Heart right ventricle (tissue), 16 donors: ENCODE measurements at regions not wholly inside any gene's neighbourhood (a gene's known extent, or its start where the extent isn't known, plus 50 kb on each side); places are given as distances from the start of the nearest gene placed in this dataset.
A peak's percentile ranks its signal among the peaks of the same experiment; 100 is the strongest.
"Not testable (repeated sequence)": the region's sequence is repeated elsewhere in the genome, so short reads cannot be mapped to it uniquely, and the experiment has no call there.

Experiments
- ATAC-seq, 8 donors: fragments of 200-7000 bp; cut with Tn5 transposase; one replicate each; pipeline ENCODE4 v1.9.1; 2020; ENCODE audit warnings: mild to moderate bottlenecking in 8 of 8, moderate library complexity in 8 of 8, moderate number of reproducible peaks in 1 of 8
- DNase-seq, 2 donors: peaks; one replicate each; pipeline ENCODE4 v3.0.0-alpha.2; 2020
- H3K27ac ChIP-seq, 10 donors: fragments of 200-600 bp; sonication (generic) in 2 of 10; one replicate each; pipeline versions ENCODE4 v1.5.0 to v1.8.0; 2020 to 2022; ENCODE audit warnings: mild to moderate bottlenecking in 3 of 10
- H3K27me3 ChIP-seq, 7 donors: fragments of 200-600 bp; one replicate each; pipeline ENCODE4 v1.8.0; 2021 to 2022; ENCODE audit warnings: mild to moderate bottlenecking in 2 of 7
- H3K36me3 ChIP-seq, 9 donors: fragments of 200-600 bp; sonication (generic) in 1 of 9; one replicate each; pipeline versions ENCODE4 v1.5.0 to v1.8.0; 2020 to 2022; ENCODE audit warnings: mild to moderate bottlenecking in 2 of 9
- H3K4me1 ChIP-seq, 9 donors: fragments of 200-600 bp; sonication (generic) in 1 of 9; one replicate each; pipeline versions ENCODE4 v1.5.0 to v1.8.0; 2020 to 2022; ENCODE audit warnings: mild to moderate bottlenecking in 4 of 9
- H3K4me3 ChIP-seq, 10 donors: fragments of 200-600 bp; sonication (generic) in 2 of 10; one replicate each; pipeline versions ENCODE4 v1.5.0 to v1.8.0; 2020 to 2022; ENCODE audit warnings: mild to moderate bottlenecking in 7 of 10, moderate library complexity in 2 of 10
- H3K9me3 ChIP-seq, 11 donors: fragments of 200-600 bp in 10 of 11; sonication (generic) in 2 of 11; one replicate each; pipeline versions ENCODE4 v1.5.0 to v1.8.0; 2013 to 2022; ENCODE audit warnings: mild to moderate bottlenecking in 2 of 11, control low read depth in 1 of 11, moderate library complexity in 1 of 11
- CTCF ChIP-seq, 9 donors: fragments of 200-600 bp; sonication (generic) in 2 of 9; IDR thresholded peaks; one replicate each; pipeline versions ENCODE4 v1.5.0 to v1.8.0; 2021 to 2022; ENCODE audit warnings: antibody characterized with exemption in 9 of 9, mild to moderate bottlenecking in 5 of 9, moderate library complexity in 1 of 9
- WGBS, 2 donors: extraction: QIAGEN DNeasy Blood & Tissue Kit; methylation state at CpG; one replicate each; pipeline ENCODE4 v1.1.7; 2013; ENCODE audit warnings: inconsistent platforms in 1 of 2; 5-methylcytosine and 5-hydroxymethylcytosine counted together
- intact Hi-C, 10 donors: fragments of 100-400 bp; cut with DNase I; formaldehyde crosslinking; loops; one replicate each; pipeline versions ENCODE4 v1.11.1 to v1.14.2; 2022
- donor health status: Arrhythmogenic right ventricular cardiomyopathy.
- donor health status: ischemic (EF 13 %, LVEDD 7.1; RV severe dilation, severe dysfunction).
- donor health status: healthy with polysubstance abuse.
- donor health status: DM: no; HTN: yes; CAD: no.
- donor health status: DM: no; HTN: no; CAD: no.
- donor health status: ischemic (EF 25% LVEDD 6.9; RV normal size, moderate dysfunction).
- donor health status: ischemic (EF 25% LVEDD 5.7; RV mildly dilated, moderate dysfunction).
- donor health status: healthy.
- donor health status: DM: yes; HTN: yes; CAD: no.
- donor health status: Ischemic cardiomyopathy.
- donor health status: ischemic (EF 35%, LVEDD 5.7; RV mildly dilated, moderate dysfunction).
- donor health status: nonischemic (EF 11% LVEDD 7.7; RV severe dilation, severe dysfunction).
- donor health status: DM: yes; HTN: yes; CAD: no.
- donor health status: PGD.
- donor health status: ischemic (EF 29% LVEDD 5.4; RV normal size, mild dysfunction).
- donor health status: nonischemic (EF 23%, LVEDD 6.1; RV moderate dilation, normal function).

DNA sequence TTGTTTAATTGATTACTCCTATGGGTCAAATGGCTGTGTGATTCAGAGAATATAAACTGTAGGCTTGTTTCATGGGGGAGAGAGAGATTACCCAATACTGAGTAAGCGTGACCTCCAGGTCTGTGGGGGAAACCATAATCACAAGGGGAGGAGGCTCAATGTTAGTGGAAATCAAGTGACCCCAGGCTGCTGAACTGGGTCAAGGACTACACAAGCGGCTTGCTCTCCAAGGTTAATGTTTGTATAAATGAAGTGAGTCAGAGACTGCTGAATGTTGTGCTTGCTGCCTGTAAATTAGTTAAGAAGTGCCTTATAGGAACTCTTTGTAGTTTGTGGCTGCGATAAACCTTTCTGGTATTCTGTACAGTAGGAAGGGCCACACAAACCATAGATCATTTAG, 479.7 kb downstream of the AACS start:
- 87 to 94% methylated on average over 3 of the region's 3 CpGs for WGBS, 2 donors
- no peak overlapping the region for H3K4me3 ChIP-seq
- peaks cover 0 to 12% (median 0%) of the 10 kb centered on the region in 11 donors for H3K9me3 ChIP-seq

DNA sequence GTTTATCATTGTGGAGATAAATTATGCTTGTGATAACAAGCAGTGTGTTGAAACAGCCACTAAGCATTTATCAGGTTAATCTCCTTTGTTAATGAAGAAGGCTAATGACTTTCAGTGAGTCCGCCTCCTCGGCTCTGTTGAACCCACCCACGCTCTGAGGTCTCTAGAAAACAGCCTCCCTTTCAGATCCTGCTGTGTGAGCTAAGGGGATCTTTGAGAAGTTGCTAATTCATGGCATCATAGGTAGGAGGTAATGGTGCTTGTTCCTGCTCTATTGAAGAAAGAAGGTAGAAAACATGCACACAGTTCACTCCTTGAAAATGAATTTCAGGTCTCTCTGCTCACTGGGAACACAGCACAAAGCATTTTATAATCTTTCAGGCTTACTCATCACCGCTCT, 483.9 kb downstream of the AACS start:
- Histone ChIP-seq H3K4me3 (no peak overlapping the region), H3K4me1 (no peaks in the 10 kb centered on the region), H3K9me3 (peaks cover 0 to 8% (median 0%) of the 10 kb centered on the region in 11 donors), H3K36me3 (no peaks in the 10 kb centered on the region), H3K27me3 (peaks cover 0 to 7% (median 0%) of the 10 kb centered on the region in 7 donors), H3K27ac (no peak overlapping the region)
- ATAC-seq: no peak
- no peak for DNase-seq
- TF ChIP-seq CTCF (IDR thresholded peaks at IDR 0.05): no peak
- WGBS, 2 donors: 60 to 68% methylated on average over 4 of the region's 4 CpGs
- intact Hi-C loops: no loop called here

More for the DNA sequence above, 479.7 kb downstream of the AACS start:
- intact Hi-C loops: no loop called here
- H3K27me3 ChIP-seq: peaks cover 0 to 5% (median 0%) of the 10 kb centered on the region in 7 donors
- no peak for TF ChIP-seq CTCF (IDR thresholded peaks at IDR 0.05)
- DNase-seq (no peak), ATAC-seq (no peak)
- H3K4me1 ChIP-seq: no peaks in the 10 kb centered on the region
- H3K27ac ChIP-seq: no peak overlapping the region
- no peaks in the 10 kb centered on the region for H3K36me3 ChIP-seq

DNA sequence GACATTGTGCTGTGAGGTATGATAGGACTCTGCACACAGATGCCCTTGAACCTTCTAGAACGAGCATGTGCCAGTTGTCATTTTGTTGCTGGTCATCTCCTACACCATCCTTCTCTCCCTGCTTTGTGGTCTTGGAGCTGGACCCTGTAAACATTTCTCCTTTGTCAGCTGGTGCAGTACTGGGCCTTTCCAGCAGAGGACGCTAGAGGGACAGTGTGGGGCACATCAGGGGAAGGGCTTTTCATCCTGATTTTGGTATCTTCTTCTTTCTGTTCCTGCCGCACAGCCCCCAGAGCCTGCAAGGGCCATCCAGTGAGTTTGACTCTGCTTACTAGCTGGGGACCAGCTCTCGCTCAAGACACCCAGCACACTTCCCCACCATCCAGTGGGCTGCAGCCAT, 484.6 kb downstream of the AACS start:
- H3K4me3 ChIP-seq: no peak overlapping the region
- no peaks in the 10 kb centered on the region for H3K36me3 ChIP-seq
- no peaks in the 10 kb centered on the region for H3K4me1 ChIP-seq
- ATAC-seq: no peak
- intact Hi-C loops: no loop called here
- TF ChIP-seq CTCF (IDR thresholded peaks at IDR 0.05): peak in 2 of 9 donors; percentile 9 to 12
- peaks cover 0 to 7% (median 0%) of the 10 kb centered on the region in 7 donors for H3K27me3 ChIP-seq
- no peak overlapping the region for H3K27ac ChIP-seq
- H3K9me3 ChIP-seq: peaks cover 0 to 7% (median 0%) of the 10 kb centered on the region in 11 donors
- 61 to 67% methylated on average over 4 of the region's 4 CpGs for WGBS, 2 donors
- DNase-seq: no peak

- H3K4me3 ChIP-seq: no peak overlapping the region
- TF ChIP-seq CTCF (IDR thresholded peaks at IDR 0.05): no peak
- H3K36me3 ChIP-seq: no peaks in the 10 kb centered on the region
- no peak overlapping the region for H3K27ac ChIP-seq
- H3K4me1 ChIP-seq: no peaks in the 10 kb centered on the region
- no peaks in the 10 kb centered on the region for H3K9me3 ChIP-seq
- DNase-seq (no peak), ATAC-seq (no peak)
- intact Hi-C loops: no loop called here
- WGBS, 2 donors: 63 to 68% methylated on average over 4 of the region's 4 CpGs
- peaks cover 0 to 7% (median 0%) of the 10 kb centered on the region in 7 donors for H3K27me3 ChIP-seq
Measured at GRCh38 chr12:125552295-125552694, 487.1 kb downstream of the AACS start.

GRCh38 chr12:125561008-125561407, 495.8 kb downstream of the AACS start:
- DNase-seq, ATAC-seq, H3K4me1 ChIP-seq, H3K27ac ChIP-seq, H3K27me3 ChIP-seq, H3K36me3 ChIP-seq, intact Hi-C loops, H3K4me3 ChIP-seq: not testable (repeated sequence)
- peaks cover 0 to 17% (median 0%) of the 10 kb centered on the region in 11 donors for H3K9me3 ChIP-seq
- whole genome bisulfite sequencing, 2 donors: 93 to 95% methylated on average over 5 of the region's 5 CpGs
